Left ventricle myocardium inferior (tissue), 1 donor: ENCODE measurements at regions not wholly inside any gene's neighbourhood (a gene's known extent, or its start where the extent isn't known, plus 50 kb on each side); places are given as distances from the start of the nearest gene placed in this dataset.

Source experiments
- DNase-seq: peaks from one replicate; pipeline ENCODE4 v3.0.0-alpha.2; 2020
- H3K27ac ChIP-seq: fragments of 200-600 bp; replicated peaks from 2 replicates; pipeline ENCODE4 v1.8.0; 2021
- H3K27me3 ChIP-seq: fragments of 200-600 bp; 2 replicates; pipeline ENCODE4 v1.8.0; 2021; ENCODE audit warnings: low read depth
- H3K36me3 ChIP-seq: fragments of 200-600 bp; 2 replicates; pipeline ENCODE4 v1.8.0; 2021
- H3K4me1 ChIP-seq: fragments of 200-600 bp; 2 replicates; pipeline ENCODE4 v1.8.0; 2021
- H3K4me3 ChIP-seq: fragments of 200-600 bp; 2 replicates; pipeline ENCODE4 v1.8.0; 2021; ENCODE audit warnings: mild to moderate bottlenecking, moderate library complexity
- H3K9me3 ChIP-seq: fragments of 200-600 bp; replicated peaks from 2 replicates; pipeline ENCODE4 v1.8.0; 2021
- CTCF ChIP-seq: fragments of 200-600 bp; IDR thresholded peaks from 2 replicates; pipeline ENCODE4 v1.8.0; 2021; ENCODE audit warnings: antibody characterized with exemption, mild to moderate bottlenecking, borderline replicate concordance
- intact Hi-C: fragments of 100-400 bp; cut with micrococcal nuclease; formaldehyde crosslinking; loops from one replicate; pipeline ENCODE4 v1.11.0; 2022
- donor health status: DM: no; HTN: yes; CAD: no; lungs with severe emphysema.

- no peak for DNase-seq
- intact Hi-C loops: no loop called here
- Histone ChIP-seq H3K36me3 (no peaks in the 10 kb centered on the region), H3K27ac (no peak overlapping the region), H3K9me3 (peaks cover 6% of the 10 kb centered on the region), H3K27me3 (no peaks in the 10 kb centered on the region), H3K4me1 (no peaks in the 10 kb centered on the region), H3K4me3 (no peak overlapping the region)
- no peak for TF ChIP-seq CTCF
These were observed 89.5 kb upstream of the TRPC3 start for GRCh38 chr4:122041312-122041711.

GRCh38 chr4:122038896-122039295 is 87.0 kb upstream of the TRPC3 start:
- DNase-seq: no peak
- Histone ChIP-seq H3K9me3 (no peaks in the 10 kb centered on the region), H3K4me3 (no peak overlapping the region), H3K36me3 (no peaks in the 10 kb centered on the region), H3K27me3 (peaks cover 5% of the 10 kb centered on the region), H3K4me1 (no peaks in the 10 kb centered on the region), H3K27ac (no peak overlapping the region)
- TF ChIP-seq CTCF: no peak
- intact Hi-C loops: no loop called here

- no peak overlapping the region for H3K4me3 ChIP-seq
These were observed 82.8 kb upstream of the TRPC3 start for GRCh38 chr4:122034619-122035018.

GRCh38 chr4:122027203-122027602 is 75.3 kb upstream of the TRPC3 start:
- peaks cover 40% of the 10 kb centered on the region for H3K9me3 ChIP-seq
- no peak for TF ChIP-seq CTCF
- no peak overlapping the region for H3K27ac ChIP-seq
- H3K36me3 ChIP-seq: no peaks in the 10 kb centered on the region
- H3K4me3 ChIP-seq: no peak overlapping the region
- intact Hi-C loops: no loop called here
- no peaks in the 10 kb centered on the region for H3K27me3 ChIP-seq
- no peaks in the 10 kb centered on the region for H3K4me1 ChIP-seq
- DNase-seq: no peak

More at GRCh38 chr4:122034619-122035018, 82.8 kb upstream of the TRPC3 start:
- TF ChIP-seq CTCF: no peak
- Histone ChIP-seq H3K27ac (no peak overlapping the region), H3K4me1 (no peaks in the 10 kb centered on the region), H3K9me3 (peaks cover 24% of the 10 kb centered on the region), H3K27me3 (peaks cover 5% of the 10 kb centered on the region), H3K36me3 (no peaks in the 10 kb centered on the region)
- no peak for DNase-seq
- intact Hi-C loops: no loop called here

- Histone ChIP-seq H3K4me1 (peaks cover 9% of the 10 kb centered on the region), H3K27me3 (peaks cover 13% of the 10 kb centered on the region), H3K4me3 (no peak overlapping the region), H3K36me3 (no peaks in the 10 kb centered on the region), H3K27ac (no peak overlapping the region), H3K9me3 (no peaks in the 10 kb centered on the region)
- intact Hi-C loops: no loop called here
- no peak for DNase-seq
- no peak for TF ChIP-seq CTCF
These were observed 65.4 kb upstream of the TRPC3 start for GRCh38 chr4:122017296-122017695.

GRCh38 chr4:122015203-122015602 is 63.3 kb upstream of the TRPC3 start:
- TF ChIP-seq CTCF: no peak
- H3K36me3 ChIP-seq: no peaks in the 10 kb centered on the region
- peaks cover 21% of the 10 kb centered on the region for H3K27me3 ChIP-seq
- H3K9me3 ChIP-seq: no peaks in the 10 kb centered on the region
- H3K4me3 ChIP-seq: no peak overlapping the region
- DNase-seq: no peak
- H3K27ac ChIP-seq: no peak overlapping the region
- peaks cover 9% of the 10 kb centered on the region for H3K4me1 ChIP-seq
- intact Hi-C loops: no loop called here
